ENCODE measurements at regions not wholly inside any gene's neighbourhood (a gene's known extent, or its start where the extent isn't known, plus 50 kb on each side); places are given as distances from the start of the nearest gene placed in this dataset.
"Not testable (repeated sequence)": the region's sequence is repeated elsewhere in the genome, so short reads cannot be mapped to it uniquely, and the experiment has no call there.

DNA sequence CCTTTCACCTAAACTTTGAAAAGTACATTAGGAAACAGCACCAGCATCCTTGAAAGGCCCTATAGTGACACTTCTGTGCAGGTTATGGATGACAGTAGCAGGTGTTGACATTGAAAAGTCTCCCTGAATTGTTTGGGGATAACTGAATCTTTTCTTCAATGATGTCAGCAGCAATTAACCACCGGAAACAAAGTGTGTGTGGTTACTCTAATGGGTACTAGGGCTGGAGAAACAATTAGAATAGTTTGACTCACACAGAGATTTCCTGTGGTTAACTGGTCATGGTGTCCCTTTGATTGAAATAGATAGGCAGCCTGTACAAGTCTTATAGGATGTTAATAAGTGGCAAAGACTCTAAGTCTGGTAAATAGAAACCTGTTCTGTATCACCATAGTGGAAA lies 189.1 kb downstream of the TBX18 start:
- no peak for DNase-seq

GRCh38 chr6:84569882-84570281 lies 194.5 kb downstream of the TBX18 start:
- Histone ChIP-seq H3K9me3 (no peaks in the 10 kb centered on the region), H3K27ac (no peak overlapping the region), H3K36me3 (no peaks in the 10 kb centered on the region), H3K4me1 (no peaks in the 10 kb centered on the region), H3K4me3 (no peak overlapping the region), H3K27me3 (ENCODE audit: low read depth) (no peaks in the 10 kb centered on the region)
- DNase-seq: no peak
- no peak for ATAC-seq
- intact Hi-C loops (cut with DNase I): no loop called here
- TF ChIP-seq CTCF (IDR thresholded peaks at IDR 0.05): no peak

More for the DNA sequence above, 189.1 kb downstream of the TBX18 start:
- no peak overlapping the region for H3K27ac ChIP-seq
- no peak for TF ChIP-seq CTCF (IDR thresholded peaks at IDR 0.05)
- H3K9me3 ChIP-seq: no peaks in the 10 kb centered on the region
- H3K36me3 ChIP-seq: no peaks in the 10 kb centered on the region
- no peaks in the 10 kb centered on the region for H3K4me1 ChIP-seq
- ATAC-seq: no peak
- intact Hi-C loops (cut with DNase I): no loop called here
- no peaks in the 10 kb centered on the region for H3K27me3 ChIP-seq (ENCODE audit: low read depth)
- H3K4me3 ChIP-seq: no peak overlapping the region

- H3K4me1 ChIP-seq: no peaks in the 10 kb centered on the region
- H3K36me3 ChIP-seq: no peaks in the 10 kb centered on the region
- no peak overlapping the region for H3K27ac ChIP-seq
- no peak for DNase-seq
- no peak overlapping the region for H3K4me3 ChIP-seq
- intact Hi-C loops (cut with DNase I): no loop called here
- no peak for ATAC-seq
- H3K9me3 ChIP-seq: no peaks in the 10 kb centered on the region
- H3K27me3 ChIP-seq (ENCODE audit: low read depth): no peaks in the 10 kb centered on the region
- no peak for TF ChIP-seq CTCF (IDR thresholded peaks at IDR 0.05)
Measured at GRCh38 chr6:84568971-84569370, 195.4 kb downstream of the TBX18 start.

- intact Hi-C loops (cut with DNase I); ATAC-seq; H3K4me1 ChIP-seq; DNase-seq; H3K4me3 ChIP-seq; H3K9me3 ChIP-seq; H3K27ac ChIP-seq; H3K36me3 ChIP-seq; H3K27me3 ChIP-seq (ENCODE audit: low read depth): not testable (repeated sequence)
Measured at GRCh38 chr6:84565718-84566117, 198.7 kb downstream of the TBX18 start.

GRCh38 chr6:84560436-84561390 lies 203.7 kb downstream of the TBX18 start:
- ATAC-seq (no peak), DNase-seq (no peak)
- no peaks in the 10 kb centered on the region for H3K27me3 ChIP-seq (ENCODE audit: low read depth)
- no peak for TF ChIP-seq CTCF (IDR thresholded peaks at IDR 0.05)
- no peaks in the 10 kb centered on the region for H3K4me1 ChIP-seq
- intact Hi-C loops (cut with DNase I): no loop called here
- H3K36me3 ChIP-seq: no peaks in the 10 kb centered on the region
- no peak overlapping the region for H3K27ac ChIP-seq
- no peaks in the 10 kb centered on the region for H3K9me3 ChIP-seq
- H3K4me3 ChIP-seq: no peak overlapping the region
